WERI-Rb-1 (cell line): ENCODE measurements at regions not wholly inside any gene's neighbourhood (a gene's known extent, or its start where the extent isn't known, plus 50 kb on each side); places are given as distances from the start of the nearest gene placed in this dataset.

Experiments
- DNase-seq: peaks from one replicate; pipeline ENCODE4 v3.0.0-alpha.2; 2020
- H3K27ac ChIP-seq: fragments of 250-450 bp; sonication (Bioruptor Pico); 2 replicates; pipeline ENCODE4 v1.5.1; 2020; ENCODE audit warnings: mild to moderate bottlenecking, moderate library complexity
- H3K27me3 ChIP-seq: fragments of 250-450 bp; sonication (Bioruptor Pico); 2 replicates; pipeline ENCODE4 v1.5.1; 2021; ENCODE audit warnings: mild to moderate bottlenecking, low read depth, moderate library complexity; ENCODE audit not compliant: insufficient read depth, severe bottlenecking
- H3K36me3 ChIP-seq: fragments of 250-450 bp; sonication (Bioruptor Pico); 2 replicates; pipeline ENCODE4 v1.5.1; 2020; ENCODE audit warnings: mild to moderate bottlenecking, moderate library complexity
- H3K4me3 ChIP-seq: 2 replicates; pipeline ENCODE4 v1.5.1; 2011; ENCODE audit warnings: low read depth, mild to moderate bottlenecking, control low read depth, low read length
- H3K9me3 ChIP-seq: fragments of 250-450 bp; sonication (Bioruptor Pico); 2 replicates; pipeline ENCODE4 v1.5.1; 2021; ENCODE audit warnings: mild to moderate bottlenecking, moderate library complexity; ENCODE audit not compliant: severe bottlenecking
- TF ChIP-seq, protein P1 (sequence below): IDR thresholded peaks from 2 replicates; pipeline ENCODE4 v1.5.1; 2011; ENCODE audit warnings: low read depth, mild to moderate bottlenecking, control low read depth, inconsistent platforms, low read length

DNA sequence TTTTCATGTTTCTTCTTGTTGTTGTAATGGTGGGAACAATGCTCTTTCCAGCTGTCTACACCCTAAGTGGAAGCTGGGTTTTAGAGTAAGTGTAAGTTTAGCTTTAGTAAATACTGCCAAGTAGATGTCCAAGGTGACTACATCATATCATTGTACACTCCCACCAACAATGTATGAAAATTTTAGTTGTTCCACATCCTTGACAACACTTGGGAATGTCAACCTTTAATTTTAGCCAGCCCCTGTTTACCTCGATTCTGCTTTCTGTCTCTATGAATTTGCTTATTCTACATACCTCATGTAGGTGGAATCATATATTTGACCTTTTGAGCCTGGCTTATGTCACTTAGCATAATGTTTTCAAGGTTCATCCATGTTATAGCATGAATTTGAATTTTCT is 93.0 kb downstream of the MTPAP start:
- DNase-seq, result no peak
- TF ChIP-seq, protein P1, sequence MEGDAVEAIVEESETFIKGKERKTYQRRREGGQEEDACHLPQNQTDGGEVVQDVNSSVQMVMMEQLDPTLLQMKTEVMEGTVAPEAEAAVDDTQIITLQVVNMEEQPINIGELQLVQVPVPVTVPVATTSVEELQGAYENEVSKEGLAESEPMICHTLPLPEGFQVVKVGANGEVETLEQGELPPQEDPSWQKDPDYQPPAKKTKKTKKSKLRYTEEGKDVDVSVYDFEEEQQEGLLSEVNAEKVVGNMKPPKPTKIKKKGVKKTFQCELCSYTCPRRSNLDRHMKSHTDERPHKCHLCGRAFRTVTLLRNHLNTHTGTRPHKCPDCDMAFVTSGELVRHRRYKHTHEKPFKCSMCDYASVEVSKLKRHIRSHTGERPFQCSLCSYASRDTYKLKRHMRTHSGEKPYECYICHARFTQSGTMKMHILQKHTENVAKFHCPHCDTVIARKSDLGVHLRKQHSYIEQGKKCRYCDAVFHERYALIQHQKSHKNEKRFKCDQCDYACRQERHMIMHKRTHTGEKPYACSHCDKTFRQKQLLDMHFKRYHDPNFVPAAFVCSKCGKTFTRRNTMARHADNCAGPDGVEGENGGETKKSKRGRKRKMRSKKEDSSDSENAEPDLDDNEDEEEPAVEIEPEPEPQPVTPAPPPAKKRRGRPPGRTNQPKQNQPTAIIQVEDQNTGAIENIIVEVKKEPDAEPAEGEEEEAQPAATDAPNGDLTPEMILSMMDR, result no peak
- Histone ChIP-seq H3K27me3 (no peaks in the 10 kb centered on the region), H3K4me3 (no peak overlapping the region), H3K9me3 (no peaks in the 10 kb centered on the region), H3K27ac (no peak overlapping the region), H3K36me3 (no peaks in the 10 kb centered on the region)

DNA sequence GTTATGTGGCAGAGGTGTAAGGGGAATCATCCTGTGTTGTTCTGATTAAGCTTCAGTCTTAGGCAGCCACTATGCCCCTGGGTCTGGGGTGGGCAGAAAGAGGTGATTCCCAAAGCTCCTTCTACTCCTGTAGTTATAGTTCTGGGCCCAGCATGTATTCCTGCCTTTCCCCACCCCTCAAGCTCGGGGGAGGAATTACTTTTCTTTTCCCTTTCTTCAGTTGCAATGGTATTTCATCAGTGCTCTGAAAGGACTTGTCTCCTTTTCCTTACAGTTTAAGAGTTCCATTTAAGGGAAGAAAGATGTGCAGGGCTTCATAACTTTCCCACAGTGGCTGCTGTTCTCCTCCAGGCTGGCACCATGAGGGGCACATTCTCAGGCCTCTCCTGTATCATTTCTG is 94.2 kb downstream of the MTPAP start:
- Histone ChIP-seq H3K27ac (no peak overlapping the region), H3K4me3 (no peak overlapping the region), H3K36me3 (no peaks in the 10 kb centered on the region), H3K27me3 (no peaks in the 10 kb centered on the region), H3K9me3 (no peaks in the 10 kb centered on the region)
- DNase-seq, result no peak
- TF ChIP-seq, protein P1, result no peak

GRCh38 chr10:30248728-30249127 is 100.3 kb downstream of the MTPAP start:
- DNase-seq, result no peak
- H3K36me3 ChIP-seq, result no peaks in the 10 kb centered on the region
- no peaks in the 10 kb centered on the region for H3K9me3 ChIP-seq
- H3K27ac ChIP-seq, result no peak overlapping the region
- no peaks in the 10 kb centered on the region for H3K27me3 ChIP-seq
- TF ChIP-seq, protein P1, result no peak
- no peak overlapping the region for H3K4me3 ChIP-seq

- no peaks in the 10 kb centered on the region for H3K27me3 ChIP-seq
- H3K27ac ChIP-seq, result no peak overlapping the region
- TF ChIP-seq, protein P1, result no peak
- no peak overlapping the region for H3K4me3 ChIP-seq
- no peaks in the 10 kb centered on the region for H3K9me3 ChIP-seq
- no peaks in the 10 kb centered on the region for H3K36me3 ChIP-seq
- DNase-seq, result no peak
Measured at GRCh38 chr10:30247704-30248103, 101.4 kb downstream of the MTPAP start.

GRCh38 chr10:30241422-30242110 is 107.5 kb downstream of the MTPAP start:
- Histone ChIP-seq H3K36me3 (no peaks in the 10 kb centered on the region), H3K27me3 (no peaks in the 10 kb centered on the region), H3K4me3 (no peak overlapping the region), H3K27ac (no peak overlapping the region), H3K9me3 (no peaks in the 10 kb centered on the region)
- TF ChIP-seq, protein P1, result no peak
- DNase-seq, result no peak

DNA sequence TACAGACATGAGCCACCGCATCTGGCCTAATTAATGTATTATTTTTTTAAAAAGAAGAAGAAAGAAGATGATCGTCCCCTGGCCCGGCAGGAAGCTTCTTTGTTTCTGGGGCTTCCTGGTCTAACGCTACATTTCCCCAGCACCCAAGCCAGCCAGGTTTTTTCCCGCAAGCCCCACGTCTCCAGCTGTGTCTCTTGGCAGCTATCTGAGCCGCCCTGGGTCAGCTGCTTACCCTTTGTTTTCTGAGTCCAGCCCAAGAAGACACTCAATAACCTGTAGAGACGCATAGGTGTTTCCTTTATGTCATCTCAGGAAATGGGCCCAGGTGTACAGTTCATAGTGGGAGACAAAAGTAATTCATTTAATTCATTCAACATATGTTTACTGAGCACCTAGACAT is 110.2 kb downstream of the MTPAP start:
- TF ChIP-seq, protein P1, result no peak
- Histone ChIP-seq H3K36me3 (no peaks in the 10 kb centered on the region), H3K27ac (no peak overlapping the region), H3K27me3 (no peaks in the 10 kb centered on the region), H3K4me3 (no peak overlapping the region), H3K9me3 (no peaks in the 10 kb centered on the region)
- no peak for DNase-seq
